ENCODE measurements at regions not wholly inside any gene's neighbourhood (a gene's known extent, or its start where the extent isn't known, plus 50 kb on each side); places are given as distances from the start of the nearest gene placed in this dataset.

DNA sequence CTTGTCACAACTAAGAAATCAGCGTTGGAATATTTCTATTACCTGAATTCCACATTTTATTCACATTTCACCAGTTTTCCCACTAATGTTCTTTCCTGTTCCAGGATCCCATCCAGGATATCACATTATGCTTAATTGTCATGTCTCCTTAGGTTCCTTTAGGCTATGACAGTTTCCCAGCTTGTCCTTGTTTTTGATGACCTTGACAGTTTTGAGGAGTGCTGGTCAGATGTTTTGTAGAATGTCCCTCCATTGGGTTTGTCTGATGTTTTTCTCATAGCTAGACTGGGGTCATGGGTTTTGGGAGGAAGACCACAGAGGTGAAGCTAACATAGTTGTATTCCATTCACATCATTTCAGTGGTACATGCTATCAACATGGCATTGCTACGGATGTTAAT is 80.8 kb upstream of the HEPHL1 start:
- Histone ChIP-seq H3K4me1 (no peaks in the 10 kb centered on the region), H3K4me3 (replicated peaks in 1 of 3) (no peak overlapping the region), H3K27ac (no peak overlapping the region), H3K9me3 (no peaks in the 10 kb centered on the region), H3K27me3 (no peaks in the 10 kb centered on the region), H3K36me3 (no peaks in the 10 kb centered on the region)
- intact Hi-C loops (cut with DNase I) = no loop called here
- DNase-seq = no peak
- WGBS, 2 donors = 97 to 98% methylated on average over 2 of the region's 2 CpGs
- TF ChIP-seq, protein P1, sequence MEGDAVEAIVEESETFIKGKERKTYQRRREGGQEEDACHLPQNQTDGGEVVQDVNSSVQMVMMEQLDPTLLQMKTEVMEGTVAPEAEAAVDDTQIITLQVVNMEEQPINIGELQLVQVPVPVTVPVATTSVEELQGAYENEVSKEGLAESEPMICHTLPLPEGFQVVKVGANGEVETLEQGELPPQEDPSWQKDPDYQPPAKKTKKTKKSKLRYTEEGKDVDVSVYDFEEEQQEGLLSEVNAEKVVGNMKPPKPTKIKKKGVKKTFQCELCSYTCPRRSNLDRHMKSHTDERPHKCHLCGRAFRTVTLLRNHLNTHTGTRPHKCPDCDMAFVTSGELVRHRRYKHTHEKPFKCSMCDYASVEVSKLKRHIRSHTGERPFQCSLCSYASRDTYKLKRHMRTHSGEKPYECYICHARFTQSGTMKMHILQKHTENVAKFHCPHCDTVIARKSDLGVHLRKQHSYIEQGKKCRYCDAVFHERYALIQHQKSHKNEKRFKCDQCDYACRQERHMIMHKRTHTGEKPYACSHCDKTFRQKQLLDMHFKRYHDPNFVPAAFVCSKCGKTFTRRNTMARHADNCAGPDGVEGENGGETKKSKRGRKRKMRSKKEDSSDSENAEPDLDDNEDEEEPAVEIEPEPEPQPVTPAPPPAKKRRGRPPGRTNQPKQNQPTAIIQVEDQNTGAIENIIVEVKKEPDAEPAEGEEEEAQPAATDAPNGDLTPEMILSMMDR (IDR thresholded peaks at IDR 0.05) = no peak

- intact Hi-C loops (cut with DNase I) = no loop called here
- TF ChIP-seq, protein P1 (IDR thresholded peaks at IDR 0.05) = no peak
- no peak for TF ChIP-seq POLR2A (IDR thresholded peaks at IDR 0.05)
These were observed 79.0 kb upstream of the HEPHL1 start for GRCh38 chr11:93942176-93942575.

DNA sequence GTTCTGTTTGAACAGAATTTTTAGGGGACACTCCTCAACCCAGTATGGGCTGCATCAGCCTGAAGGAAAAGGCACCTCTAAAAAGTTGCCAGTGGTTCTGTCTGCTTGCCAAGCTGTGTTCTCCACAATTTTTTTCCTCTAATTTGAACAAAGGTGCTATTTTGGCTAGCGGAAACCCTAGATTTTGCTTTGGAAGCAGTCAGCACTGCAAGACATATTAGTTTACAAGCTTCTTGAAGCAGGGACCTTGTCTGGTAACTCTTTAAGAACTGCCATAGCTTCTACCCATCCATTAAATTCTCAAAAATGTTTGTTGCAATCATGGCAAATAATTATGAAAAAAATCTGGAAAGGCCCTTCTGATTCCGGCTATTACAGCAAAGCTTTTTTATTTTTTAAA is 75.6 kb upstream of the HEPHL1 start:
- Histone ChIP-seq H3K27me3 (no peaks in the 10 kb centered on the region), H3K36me3 (no peaks in the 10 kb centered on the region), H3K27ac (no peak overlapping the region), H3K9me3 (no peaks in the 10 kb centered on the region), H3K4me3 (replicated peaks in 1 of 3) (no peak overlapping the region), H3K4me1 (no peaks in the 10 kb centered on the region)
- intact Hi-C loops (cut with DNase I) = no loop called here
- no peak for DNase-seq
- WGBS, 2 donors = 74 to 85% methylated on average over 2 of the region's 2 CpGs
- TF ChIP-seq, protein P1 (IDR thresholded peaks at IDR 0.05) = no peak
- no peak for TF ChIP-seq POLR2A (IDR thresholded peaks at IDR 0.05)

More at GRCh38 chr11:93942176-93942575, 79.0 kb upstream of the HEPHL1 start:
- Histone ChIP-seq H3K4me1 (no peaks in the 10 kb centered on the region), H3K9me3 (no peaks in the 10 kb centered on the region), H3K27me3 (no peaks in the 10 kb centered on the region), H3K36me3 (no peaks in the 10 kb centered on the region), H3K4me3 (replicated peaks in 1 of 3) (no peak overlapping the region), H3K27ac (no peak overlapping the region)
- DNase-seq = no peak
- WGBS, 2 donors = 37 to 41% methylated on average over 2 of the region's 2 CpGs

DNA sequence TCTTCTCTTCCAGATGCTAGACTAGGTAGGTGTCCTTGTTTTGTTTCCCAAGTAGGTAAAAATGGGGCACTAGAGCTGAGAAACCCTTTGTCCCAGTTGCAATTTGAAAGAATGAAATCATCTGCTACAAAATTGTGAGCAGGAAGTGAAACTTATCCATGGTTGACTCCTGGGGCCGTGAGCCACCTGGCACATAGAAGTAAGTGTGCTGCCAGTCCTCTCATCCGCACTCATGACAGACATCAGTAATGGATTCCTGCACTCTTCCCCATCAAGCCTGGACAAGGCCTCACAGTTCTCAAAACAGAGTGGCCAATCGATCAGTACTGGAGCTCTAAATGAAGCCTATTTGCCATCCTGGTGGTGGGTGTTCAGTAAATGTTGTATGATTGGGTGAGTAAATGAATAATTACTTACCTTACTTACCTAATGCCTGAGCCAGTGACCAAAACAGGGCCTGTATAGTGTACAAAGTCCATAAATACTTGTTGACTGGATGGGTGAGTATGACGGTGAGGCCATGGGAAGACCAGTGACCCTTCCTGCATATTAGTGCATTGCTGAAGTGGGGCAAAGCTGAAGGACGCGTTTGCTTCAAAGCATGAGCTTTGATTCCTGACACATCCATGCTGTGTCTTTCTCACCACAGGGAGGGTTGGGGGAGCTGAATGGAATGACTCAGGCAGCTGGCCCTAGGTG is 68.9 kb upstream of the HEPHL1 start:
- no peak for TF ChIP-seq POLR2A (IDR thresholded peaks at IDR 0.05)
- TF ChIP-seq, protein P1 (IDR thresholded peaks at IDR 0.05) = no peak
- H3K4me3 ChIP-seq (replicated peaks in 1 of 3) = no peak overlapping the region
- H3K27ac ChIP-seq = no peak overlapping the region
- H3K4me1 ChIP-seq = no peaks in the 10 kb centered on the region
- H3K36me3 ChIP-seq = no peaks in the 10 kb centered on the region
- H3K27me3 ChIP-seq = no peaks in the 10 kb centered on the region
- H3K9me3 ChIP-seq = no peaks in the 10 kb centered on the region
- no peak for DNase-seq
- WGBS, 2 donors = 79 to 86% methylated on average over 6 of the region's 6 CpGs
- intact Hi-C loops (cut with DNase I) = no loop called here

GRCh38 chr11:93957397-93957952 is 63.7 kb upstream of the HEPHL1 start:
- no peaks in the 10 kb centered on the region for H3K36me3 ChIP-seq
- H3K4me3 ChIP-seq (replicated peaks in 1 of 3) = no peak overlapping the region
- H3K9me3 ChIP-seq = no peaks in the 10 kb centered on the region
- TF ChIP-seq, protein P1 (IDR thresholded peaks at IDR 0.05) = no peak
- no peak for TF ChIP-seq POLR2A (IDR thresholded peaks at IDR 0.05)
- no peak for DNase-seq
- intact Hi-C loops (cut with DNase I) = no loop called here
- no peak overlapping the region for H3K27ac ChIP-seq
- WGBS, 2 donors = 77 to 86% methylated on average over 4 to 5 of the region's 5 CpGs
- H3K4me1 ChIP-seq = no peaks in the 10 kb centered on the region
- H3K27me3 ChIP-seq = no peaks in the 10 kb centered on the region

Measured in thyroid gland (tissue), 4 donors.